Small intestine (tissue), 7 donors: ENCODE measurements at regions not wholly inside any gene's neighbourhood (a gene's known extent, or its start where the extent isn't known, plus 50 kb on each side); places are given as distances from the start of the nearest gene placed in this dataset.

Experiments
- DNase-seq, 2 donors: peaks; one replicate each; pipeline versions ENCODE4 v3.0.0 to v3.0.0-alpha.2; 2013
- FAIRE-seq: peaks from 2 replicates; lab custom pipeline; 2012; peaks lifted over from hg19 to GRCh38; lab: Jason Lieb, UNC
- H3K27ac ChIP-seq, 3 donors: one replicate each; pipeline ENCODE4 v1.5.1; 2013; ENCODE audit warnings: low read length in 2 of 3, mild to moderate bottlenecking in 2 of 3, control low read depth in 1 of 3, inconsistent platforms in 1 of 3, low read depth in 1 of 3, moderate library complexity in 1 of 3
- H3K27me3 ChIP-seq, 3 donors: one replicate each; pipeline ENCODE4 v1.6.1; 2013; ENCODE audit warnings: low read length in 3 of 3, inconsistent platforms in 1 of 3; ENCODE audit not compliant: control insufficient read depth in 3 of 3, insufficient read depth in 3 of 3
- H3K36me3 ChIP-seq, 3 donors: one replicate each; pipeline ENCODE4 v1.6.1; 2013; ENCODE audit warnings: low read length in 3 of 3, inconsistent platforms in 1 of 3, low read depth in 1 of 3, mild to moderate bottlenecking in 1 of 3, moderate library complexity in 1 of 3; ENCODE audit not compliant: control insufficient read depth in 3 of 3, insufficient read depth in 2 of 3
- H3K4me1 ChIP-seq, 3 donors: one replicate each; pipeline ENCODE4 v1.6.1; 2013; ENCODE audit warnings: low read length in 2 of 3, inconsistent platforms in 1 of 3, low read depth in 1 of 3, mild to moderate bottlenecking in 1 of 3, moderate library complexity in 1 of 3; ENCODE audit not compliant: control insufficient read depth in 3 of 3, insufficient read depth in 2 of 3
- H3K4me3 ChIP-seq, 3 donors: one replicate each; pipeline ENCODE4 v1.5.1; 2013; ENCODE audit warnings: low read length in 3 of 3, control low read depth in 1 of 3, inconsistent platforms in 1 of 3, low read depth in 1 of 3, mild to moderate bottlenecking in 1 of 3, moderate library complexity in 1 of 3
- H3K9me3 ChIP-seq, 2 donors: one replicate each; pipeline ENCODE4 v1.6.1; 2013; ENCODE audit warnings: low read depth in 1 of 2, low read length in 1 of 2; ENCODE audit not compliant: control insufficient read depth in 2 of 2, insufficient read depth in 1 of 2
- WGBS, 3 donors: extraction: QIAGEN DNeasy Blood & Tissue Kit; methylation state at CpG; one replicate each; pipeline ENCODE4 v1.1.7; 2013; 5-methylcytosine and 5-hydroxymethylcytosine counted together
- donor health status: healthy with polysubstance abuse.
- donor health status: control.
- donor health status: control.
- donor health status: Bipolar disorder and iron deficiency.
- donor health status: healthy.

DNA sequence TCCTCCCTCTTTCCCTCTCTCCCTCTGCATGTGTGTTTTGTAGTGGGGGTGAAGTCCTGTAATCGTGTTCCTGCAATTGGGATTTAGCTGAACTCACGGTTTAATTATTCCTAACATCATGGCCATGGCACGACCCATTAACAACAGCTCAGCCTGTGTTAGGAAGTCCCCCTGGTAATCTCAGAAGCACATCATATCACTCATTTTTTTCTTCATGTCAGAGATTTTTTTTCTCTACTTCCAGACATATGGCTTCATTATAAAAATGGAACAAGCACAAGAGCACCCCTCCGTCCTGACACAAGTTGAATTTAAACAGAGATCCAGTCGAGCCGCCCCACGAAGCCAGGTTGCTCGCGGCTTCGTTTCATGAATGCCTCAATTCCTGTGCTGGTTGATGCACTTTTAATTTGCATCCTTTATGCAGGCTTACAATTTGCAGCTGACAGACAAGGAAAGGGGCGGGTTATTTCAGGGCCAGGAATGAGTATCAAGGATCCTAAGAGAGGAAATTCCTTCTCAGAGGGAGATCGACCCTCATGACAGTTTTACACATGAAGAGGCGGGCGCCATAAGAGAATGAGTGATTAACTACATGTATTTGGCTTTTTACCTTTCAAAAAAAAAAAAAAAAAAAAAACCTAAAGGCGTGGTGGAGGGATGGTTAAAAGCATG lies 192.9 kb downstream of the MAF start:
- H3K9me3 ChIP-seq, result peaks cover 0 to 11% of the 10 kb centered on the region in 2 donors
- DNase-seq (no peak), FAIRE-seq (no peak)
- H3K27me3 ChIP-seq, result peaks cover 0 to 2% (median 0%) of the 10 kb centered on the region in 3 donors
- H3K4me3 ChIP-seq, result no peak overlapping the region
- H3K36me3 ChIP-seq, result no peaks in the 10 kb centered on the region
- 75 to 82% (median 81%) methylated on average over 15 of the region's 15 CpGs for WGBS, 3 donors
- H3K4me1 ChIP-seq, result peaks cover 0 to 12% (median 4%) of the 10 kb centered on the region in 3 donors
- no peak overlapping the region for H3K27ac ChIP-seq

DNA sequence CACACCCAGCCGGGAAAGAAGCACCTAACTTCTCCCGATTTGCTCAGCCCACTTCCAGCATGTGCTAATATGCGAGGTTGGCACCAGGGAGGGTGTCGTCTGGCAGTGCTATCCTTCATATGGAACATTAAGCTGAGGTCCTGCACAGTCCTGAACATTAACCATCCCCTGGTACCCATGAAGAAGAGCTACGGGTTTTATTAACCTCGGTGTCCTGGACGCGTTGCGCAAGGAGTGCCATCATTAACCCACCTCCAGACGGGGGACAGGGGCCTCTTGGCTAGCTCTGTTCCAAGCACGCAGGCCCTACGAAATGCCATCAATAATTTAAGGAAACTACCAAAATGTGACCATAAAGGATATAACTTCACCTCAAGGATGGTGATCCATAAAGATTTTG lies 193.5 kb downstream of the MAF start:
- H3K4me1 ChIP-seq, result peaks cover 0 to 15% (median 4%) of the 10 kb centered on the region in 3 donors
- H3K9me3 ChIP-seq, result peaks cover 0 to 11% of the 10 kb centered on the region in 2 donors
- DNase-seq (no peak), FAIRE-seq (no peak)
- H3K4me3 ChIP-seq, result no peak overlapping the region
- peaks cover 0 to 2% (median 0%) of the 10 kb centered on the region in 3 donors for H3K27me3 ChIP-seq
- no peak overlapping the region for H3K27ac ChIP-seq
- 85 to 89% (median 87%) methylated on average over 12 of the region's 12 CpGs for WGBS, 3 donors
- H3K36me3 ChIP-seq, result no peaks in the 10 kb centered on the region

DNA sequence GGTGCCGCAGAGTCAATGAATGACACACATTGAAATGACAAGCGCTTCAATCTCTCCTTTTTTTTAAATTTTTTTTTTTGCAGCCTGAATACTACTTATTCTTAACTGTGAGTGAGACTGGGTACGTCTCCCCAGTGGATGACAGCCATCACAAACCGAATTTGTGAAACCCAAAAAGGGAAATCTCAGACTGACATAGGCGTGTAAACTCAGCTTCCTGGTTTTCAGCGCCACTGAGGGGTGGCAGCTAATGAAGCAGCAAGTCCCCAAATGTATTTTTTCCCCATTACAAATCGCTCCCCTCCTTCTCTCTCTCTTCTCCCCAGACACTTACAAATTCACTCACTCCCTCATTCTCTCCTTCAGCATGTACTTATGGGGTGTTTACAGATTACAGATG lies 196.0 kb downstream of the MAF start:
- 76 to 91% (median 76%) methylated on average over 7 of the region's 7 CpGs for WGBS, 3 donors
- peaks cover 2 to 38% (median 6%) of the 10 kb centered on the region in 3 donors for H3K4me1 ChIP-seq
- H3K4me3 ChIP-seq, result no peak overlapping the region
- H3K27ac ChIP-seq, result no peak overlapping the region
- FAIRE-seq (no peak), DNase-seq (no peak)
- no peaks in the 10 kb centered on the region for H3K36me3 ChIP-seq
- H3K9me3 ChIP-seq, result peaks cover 0 to 11% of the 10 kb centered on the region in 2 donors
- H3K27me3 ChIP-seq, result peaks cover 0 to 2% (median 0%) of the 10 kb centered on the region in 3 donors

DNA sequence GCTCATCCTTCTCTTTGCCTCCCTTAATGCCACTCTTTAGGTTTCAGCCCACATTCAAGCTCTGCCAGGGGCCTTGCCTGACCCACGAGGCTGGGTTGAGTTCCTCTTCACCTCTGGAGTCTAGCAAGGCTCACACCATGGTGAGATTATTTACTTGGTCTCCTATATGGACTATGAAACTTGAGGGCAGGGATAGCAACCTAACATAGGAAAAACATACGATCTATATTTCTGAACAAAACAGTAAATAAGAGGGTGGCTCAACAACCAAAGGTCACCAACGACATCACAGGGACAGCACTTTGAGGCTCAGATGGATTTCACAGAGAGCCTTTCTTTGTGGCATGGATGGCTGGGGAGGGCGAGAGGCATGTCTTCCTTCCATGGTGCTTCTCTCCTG lies 197.0 kb downstream of the MAF start:
- peaks cover 2 to 38% (median 6%) of the 10 kb centered on the region in 3 donors for H3K4me1 ChIP-seq
- DNase-seq (peak; percentile 25 to 37), FAIRE-seq (no peak)
- WGBS, 3 donors, result 50 to 71% (median 58%) methylated on average over 4 of the region's 4 CpGs
- H3K36me3 ChIP-seq, result no peaks in the 10 kb centered on the region
- peaks cover 0 to 11% of the 10 kb centered on the region in 2 donors for H3K9me3 ChIP-seq
- peaks cover 0 to 2% (median 0%) of the 10 kb centered on the region in 3 donors for H3K27me3 ChIP-seq
- no peak overlapping the region for H3K4me3 ChIP-seq
- H3K27ac ChIP-seq, result peak overlapping the region in 2 of 3 donors; percentile 95 to 97

DNA sequence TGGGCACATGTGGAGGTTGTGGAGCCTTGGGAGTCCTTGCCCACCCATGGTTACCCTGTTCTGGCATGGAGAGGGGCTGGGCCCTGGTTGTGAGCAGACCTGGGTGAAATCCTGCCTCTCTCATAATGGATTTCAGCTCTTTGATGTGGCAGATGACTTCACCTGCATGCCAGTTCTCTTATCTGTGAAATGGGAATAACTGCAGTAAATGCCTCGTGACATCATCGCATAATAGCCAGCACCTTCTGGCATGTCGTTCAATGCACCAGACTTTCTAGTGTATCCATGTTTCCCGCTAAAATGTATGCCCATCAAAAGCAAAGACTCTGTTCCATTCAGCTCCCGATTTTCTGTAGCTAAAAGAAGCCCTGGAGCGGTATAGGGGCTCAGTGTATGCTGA lies 197.6 kb downstream of the MAF start:
- FAIRE-seq (no peak), DNase-seq (peak in 1 of 2 donors; percentile 83)
- Histone ChIP-seq H3K4me1 (peaks cover 2 to 38% (median 6%) of the 10 kb centered on the region in 3 donors), H3K36me3 (no peaks in the 10 kb centered on the region), H3K4me3 (no peak overlapping the region), H3K27me3 (peaks cover 0 to 2% (median 0%) of the 10 kb centered on the region in 3 donors), H3K27ac (peak overlapping the region; percentile 87 to 97 (median 95)), H3K9me3 (peaks cover 0 to 13% of the 10 kb centered on the region in 2 donors)
- 54 to 69% (median 63%) methylated on average over 6 of the region's 6 CpGs for WGBS, 3 donors

DNA sequence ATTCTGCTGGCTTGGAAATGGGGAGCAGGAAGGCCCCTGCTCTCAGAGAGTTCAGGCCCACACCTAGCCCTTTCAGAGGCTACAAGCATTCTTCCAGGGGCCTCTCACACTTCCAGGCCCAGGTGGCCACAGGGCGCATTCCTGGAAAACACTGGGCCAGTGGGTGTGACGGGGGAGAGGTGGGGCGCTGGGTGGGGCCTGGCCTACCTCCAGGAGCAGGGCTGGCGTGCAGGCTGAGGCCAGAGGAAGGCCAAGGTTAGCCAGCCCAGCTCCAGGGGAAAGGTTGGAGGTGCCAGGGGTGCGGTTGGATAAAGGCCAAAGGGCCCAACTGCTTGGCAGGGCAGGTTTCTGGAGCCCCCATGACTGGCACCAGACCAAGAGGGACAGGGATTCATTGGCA lies 198.2 kb downstream of the MAF start:
- Histone ChIP-seq H3K9me3 (peaks cover 0 to 17% of the 10 kb centered on the region in 2 donors), H3K36me3 (no peaks in the 10 kb centered on the region), H3K4me1 (peaks cover 2 to 38% (median 6%) of the 10 kb centered on the region in 3 donors), H3K4me3 (no peak overlapping the region), H3K27ac (peak overlapping the region; percentile 87 to 97 (median 95)), H3K27me3 (peaks cover 0 to 2% (median 0%) of the 10 kb centered on the region in 3 donors)
- FAIRE-seq, result no peak
- DNase-seq, result peak; percentile 91 to 96
- 25 to 66% (median 26%) methylated on average over 5 of the region's 5 CpGs for WGBS, 3 donors

DNA sequence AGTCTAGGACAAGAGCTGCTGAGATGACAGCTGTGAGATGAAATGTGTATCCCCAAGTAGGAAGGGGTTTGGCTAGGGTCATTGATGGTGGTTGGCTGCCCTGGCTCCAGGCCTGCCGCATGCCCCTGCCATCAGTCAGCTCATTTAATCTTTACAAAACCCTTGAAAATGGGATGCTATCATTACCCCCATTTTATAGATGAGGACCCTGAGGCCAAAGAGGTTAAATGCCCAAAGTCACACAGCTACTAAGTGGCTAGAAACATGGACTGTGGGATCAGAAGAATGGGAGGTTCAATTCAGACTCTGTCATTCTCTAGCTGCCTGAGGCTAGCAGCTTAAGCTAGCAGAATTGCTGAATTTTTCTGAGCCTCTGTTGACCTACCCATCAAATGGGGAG lies 198.8 kb downstream of the MAF start:
- Histone ChIP-seq H3K27me3 (peaks cover 0 to 2% (median 0%) of the 10 kb centered on the region in 3 donors), H3K36me3 (no peaks in the 10 kb centered on the region), H3K9me3 (peaks cover 0 to 17% of the 10 kb centered on the region in 2 donors), H3K27ac (peak overlapping the region; percentile 87 to 97 (median 95)), H3K4me3 (no peak overlapping the region), H3K4me1 (peaks cover 2 to 38% (median 6%) of the 10 kb centered on the region in 3 donors)
- no peak for DNase-seq
- no peak for FAIRE-seq
- 73 to 100% (median 92%) methylated on average over 1 of the region's 1 CpG for WGBS, 3 donors

DNA sequence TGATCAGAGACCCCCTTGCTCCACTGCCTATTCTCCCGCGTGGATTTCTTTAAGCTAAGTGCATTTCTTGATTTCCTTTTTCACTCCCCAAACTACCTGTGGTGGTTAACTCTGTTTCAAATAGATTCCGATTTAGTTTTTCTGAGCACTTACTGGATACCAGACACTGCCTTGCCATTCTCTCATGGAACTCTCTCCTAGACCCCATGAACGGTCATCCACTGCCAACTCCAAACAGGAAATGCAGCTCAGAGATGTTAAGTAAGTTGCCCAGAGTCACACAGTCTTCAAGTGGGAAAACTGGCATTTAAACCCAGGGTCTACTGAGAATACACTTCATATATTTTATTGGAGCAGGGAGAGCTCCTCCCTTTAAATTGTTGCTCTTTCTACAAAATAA lies 199.4 kb downstream of the MAF start:
- Histone ChIP-seq H3K27ac (peak overlapping the region; percentile 89 to 97 (median 95)), H3K9me3 (peaks cover 0 to 15% of the 10 kb centered on the region in 2 donors), H3K27me3 (peaks cover 0 to 2% (median 0%) of the 10 kb centered on the region in 3 donors), H3K36me3 (no peaks in the 10 kb centered on the region), H3K4me1 (peaks cover 2 to 38% (median 6%) of the 10 kb centered on the region in 3 donors), H3K4me3 (no peak overlapping the region)
- 41 to 75% (median 55%) methylated on average over 4 of the region's 4 CpGs for WGBS, 3 donors
- FAIRE-seq (no peak), DNase-seq (no peak)
